ENCODE measurements at regions not wholly inside any gene's neighbourhood (a gene's known extent, or its start where the extent isn't known, plus 50 kb on each side); places are given as distances from the start of the nearest gene placed in this dataset.

GRCh38 chr2:18912225-18912888, 323.0 kb upstream of the NT5C1B start:
- TF ChIP-seq CTCF (IDR thresholded peaks at IDR 0.05) (no peak), POLR2A (IDR thresholded peaks at IDR 0.05) (no peak)

Data from thyroid gland (tissue), 4 donors.